ENCODE measurements at regions not wholly inside any gene's neighbourhood (a gene's known extent, or its start where the extent isn't known, plus 50 kb on each side); places are given as distances from the start of the nearest gene placed in this dataset.
"Not testable (repeated sequence)": the region's sequence is repeated elsewhere in the genome, so short reads cannot be mapped to it uniquely, and the experiment has no call there.

DNA sequence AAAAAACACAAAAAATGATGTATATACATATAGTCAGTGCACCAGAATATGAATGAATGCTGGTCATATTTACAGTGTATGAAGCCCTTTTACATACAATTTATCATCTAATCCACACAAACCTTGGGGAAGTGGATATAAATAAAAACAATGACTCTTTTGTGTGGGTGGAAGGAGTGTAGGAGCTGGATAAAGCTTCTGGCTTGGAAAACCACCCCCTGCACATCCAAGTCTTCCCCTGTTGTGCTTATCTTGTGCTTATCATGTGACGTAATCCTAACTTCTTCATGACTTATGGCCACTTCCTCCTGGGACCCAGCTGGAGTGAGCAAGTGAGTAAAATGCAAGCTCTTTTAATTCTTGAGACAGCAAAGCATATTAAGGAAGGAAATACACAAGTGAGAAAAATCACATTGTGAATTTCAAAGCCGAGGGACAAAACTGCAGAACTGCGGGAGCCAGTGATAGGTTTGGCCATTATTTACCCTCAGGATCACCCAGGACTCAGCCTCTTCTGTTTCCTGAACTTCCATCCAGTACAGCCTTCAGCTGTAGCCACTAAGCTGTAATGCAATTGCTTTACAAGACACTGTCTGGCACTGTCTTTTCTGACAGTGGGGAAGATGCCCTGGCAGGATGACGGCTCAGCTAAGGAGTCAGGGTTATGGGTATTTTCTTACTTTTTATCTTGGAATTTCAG lies 104.0 kb upstream of the PPM1J start:
- peak; percentile 30 for DNase-seq

DNA sequence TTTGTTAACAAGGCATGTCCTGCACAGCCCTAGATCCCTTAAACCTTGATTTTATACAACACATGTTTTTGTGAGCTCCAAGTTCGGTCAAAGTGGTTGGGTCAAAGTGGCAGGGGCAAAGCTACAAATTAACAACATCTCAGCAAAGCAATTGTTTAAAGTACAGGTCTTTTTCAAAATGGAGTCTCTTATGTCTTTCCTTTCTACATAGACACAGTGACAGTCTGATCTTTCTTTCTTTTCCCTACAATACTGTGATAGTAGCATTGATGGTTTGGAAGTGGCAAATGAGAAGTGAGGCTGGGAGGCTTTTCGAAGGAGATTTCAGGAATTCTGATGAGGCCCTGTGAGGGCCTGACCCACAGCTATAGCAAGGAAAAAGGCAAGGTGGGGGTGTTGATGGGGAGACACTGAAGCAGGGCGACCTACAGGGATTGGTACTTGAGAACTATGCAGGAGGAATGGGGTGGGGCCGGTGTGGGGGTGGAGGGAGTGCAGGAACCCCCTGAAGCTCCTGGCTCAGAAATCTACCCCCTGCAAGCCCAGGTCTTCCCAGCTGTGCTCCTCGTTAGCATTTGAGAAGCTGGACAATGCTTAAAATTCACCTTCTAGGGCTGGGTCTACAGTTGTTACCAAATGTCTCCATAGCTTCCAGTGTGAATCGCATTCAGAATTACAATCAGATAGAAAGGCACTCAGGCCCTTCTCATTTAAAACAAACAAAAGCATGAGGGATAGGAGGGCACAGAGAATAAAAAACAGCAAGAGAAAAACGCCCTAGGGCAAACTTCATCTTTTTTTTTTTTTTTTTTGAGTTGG lies 102.6 kb upstream of the PPM1J start:
- no peak for DNase-seq

DNA sequence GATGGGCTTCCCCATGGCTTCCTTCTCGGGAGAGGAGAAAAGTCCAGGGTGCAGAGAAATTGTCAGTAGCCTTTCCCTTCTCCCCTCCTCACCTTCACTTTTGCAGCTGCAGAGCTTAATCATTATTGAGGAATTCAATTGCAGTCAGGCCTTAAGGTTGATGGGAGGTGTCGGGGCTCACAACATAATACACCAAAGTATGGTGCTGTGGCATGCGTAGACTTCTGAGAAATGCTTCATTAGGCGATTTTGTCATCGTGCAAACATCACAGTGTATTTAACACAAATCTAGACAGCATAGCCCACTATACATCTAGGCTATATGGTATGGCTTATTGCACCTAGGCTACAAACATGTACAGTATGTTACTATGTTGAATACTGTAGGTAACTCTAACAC lies 100.2 kb upstream of the PPM1J start:
- no peak for DNase-seq

DNA sequence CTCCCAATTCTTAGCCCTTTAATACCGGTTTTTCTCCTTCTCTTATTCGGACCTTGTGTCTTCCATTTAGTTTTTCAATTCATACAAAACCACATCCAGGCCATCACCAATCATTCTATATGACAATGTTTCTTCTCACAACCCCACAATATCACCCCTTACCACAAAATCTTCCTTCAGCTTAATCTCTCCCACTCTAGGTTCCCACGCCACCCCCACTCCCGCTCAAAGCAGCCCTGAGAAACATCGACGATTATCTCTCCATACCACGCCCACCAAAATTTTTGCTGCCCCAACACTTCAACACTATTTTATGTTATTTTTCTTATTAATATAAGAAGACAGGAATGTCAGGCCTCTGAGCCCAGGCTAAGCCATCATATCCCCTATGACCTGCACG lies 99.5 kb upstream of the PPM1J start:
- DNase-seq, result not testable (repeated sequence)

DNA sequence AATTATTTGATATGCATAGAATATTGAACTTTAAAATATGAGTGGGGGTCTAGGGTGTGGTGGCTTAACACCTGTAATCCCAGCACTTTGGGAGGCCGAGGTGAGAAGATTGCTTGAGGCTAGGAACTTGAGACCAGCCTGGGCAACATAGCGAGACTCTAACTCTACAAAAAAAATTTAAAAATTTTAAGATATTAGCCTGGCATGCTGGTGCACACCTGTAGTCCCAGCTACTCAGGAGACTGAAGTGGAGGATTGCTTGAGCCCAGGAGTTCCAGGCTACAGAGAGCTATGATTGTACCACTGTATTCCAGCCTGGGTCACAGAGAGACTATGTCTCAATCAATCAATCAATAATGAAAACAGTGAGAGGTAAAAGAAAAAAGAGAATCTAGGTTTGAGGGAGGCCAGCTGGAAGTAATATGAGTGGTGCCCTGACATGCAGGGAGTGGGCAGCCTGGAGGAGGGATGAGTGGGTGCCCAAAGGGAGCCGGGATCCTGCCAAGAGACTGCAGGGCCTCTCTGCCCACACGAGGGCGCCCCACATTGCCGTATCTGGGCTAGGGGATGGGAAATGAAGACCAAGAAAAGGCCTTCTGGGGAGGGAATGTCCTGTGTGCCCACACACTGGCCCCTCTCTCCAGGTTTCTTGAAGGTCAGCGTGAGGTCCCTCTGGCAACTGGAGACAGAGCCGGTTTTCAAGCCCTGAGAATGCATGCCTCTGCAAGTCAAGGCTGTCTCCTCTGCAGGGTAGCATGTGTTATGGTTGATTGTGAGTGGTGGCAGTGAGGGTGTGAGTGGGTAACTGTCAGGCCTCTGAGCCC lies 93.9 kb upstream of the PPM1J start:
- DNase-seq, result no peak

DNA sequence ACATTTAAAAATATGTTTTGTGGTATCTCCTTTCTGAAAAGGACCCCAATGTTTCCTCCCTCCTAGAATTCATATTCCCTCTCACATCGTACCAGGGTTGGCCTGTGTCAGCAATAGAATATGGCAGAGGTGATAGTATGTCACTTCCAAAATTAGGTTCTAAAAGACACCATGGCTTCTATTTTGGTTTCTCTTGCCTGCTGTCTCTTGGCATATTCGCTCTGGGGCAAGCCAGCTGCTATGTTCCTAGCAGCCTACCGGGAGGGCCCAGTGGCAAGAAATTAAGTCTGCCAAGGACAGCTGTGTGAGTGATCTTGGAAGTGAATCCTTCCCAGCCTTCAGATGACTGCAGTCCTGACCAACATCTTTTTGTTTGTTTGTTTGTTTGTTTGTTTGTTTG lies 92.9 kb upstream of the PPM1J start:
- DNase-seq, result no peak

DNA sequence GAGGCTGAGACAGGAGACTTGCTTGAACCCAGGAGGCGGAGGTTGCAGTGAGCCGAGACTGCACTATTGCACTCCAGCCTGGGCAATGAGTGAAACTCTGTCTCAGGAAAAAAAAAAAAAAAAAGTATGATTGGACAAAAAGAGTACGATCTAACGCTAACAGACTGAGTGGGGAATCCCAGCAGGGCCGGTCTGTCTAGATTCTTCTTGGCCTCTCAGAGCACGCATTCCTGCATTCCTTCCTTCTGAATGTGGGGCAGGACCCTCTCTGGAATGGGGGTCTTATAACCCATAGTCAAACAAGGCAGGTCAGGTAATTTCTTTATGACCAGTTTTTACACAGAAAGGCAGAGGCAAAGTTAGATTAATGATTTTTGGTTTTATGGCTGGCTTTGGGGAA lies 92.0 kb upstream of the PPM1J start:
- DNase-seq, result no peak

DNA sequence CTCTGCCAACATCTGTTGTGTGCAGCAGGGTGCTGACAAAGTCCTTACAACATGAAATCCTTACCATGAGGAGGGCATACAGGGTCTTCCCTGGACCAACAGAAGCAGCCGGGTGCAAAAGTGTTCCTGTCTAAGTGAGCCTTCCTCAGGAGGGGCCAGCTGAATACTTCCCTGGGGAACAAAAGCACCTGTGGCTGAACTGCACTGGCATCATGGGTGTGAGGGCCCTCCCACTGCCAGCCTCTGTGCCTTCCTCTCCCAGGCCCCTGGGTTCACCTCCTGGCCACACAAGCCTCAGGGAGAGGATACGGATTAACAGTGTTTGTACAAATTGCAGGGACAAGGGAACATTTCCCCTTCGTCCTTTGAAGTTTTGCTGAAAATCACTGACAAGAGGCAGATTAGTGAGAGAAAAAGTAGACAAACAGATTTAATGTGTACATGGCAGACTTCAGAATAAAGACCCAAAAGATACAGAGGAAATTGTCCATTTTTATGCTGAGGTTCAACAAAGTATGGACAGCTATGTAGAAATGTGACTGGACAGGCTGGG lies 91.0 kb upstream of the PPM1J start:
- DNase-seq, result no peak

DNA sequence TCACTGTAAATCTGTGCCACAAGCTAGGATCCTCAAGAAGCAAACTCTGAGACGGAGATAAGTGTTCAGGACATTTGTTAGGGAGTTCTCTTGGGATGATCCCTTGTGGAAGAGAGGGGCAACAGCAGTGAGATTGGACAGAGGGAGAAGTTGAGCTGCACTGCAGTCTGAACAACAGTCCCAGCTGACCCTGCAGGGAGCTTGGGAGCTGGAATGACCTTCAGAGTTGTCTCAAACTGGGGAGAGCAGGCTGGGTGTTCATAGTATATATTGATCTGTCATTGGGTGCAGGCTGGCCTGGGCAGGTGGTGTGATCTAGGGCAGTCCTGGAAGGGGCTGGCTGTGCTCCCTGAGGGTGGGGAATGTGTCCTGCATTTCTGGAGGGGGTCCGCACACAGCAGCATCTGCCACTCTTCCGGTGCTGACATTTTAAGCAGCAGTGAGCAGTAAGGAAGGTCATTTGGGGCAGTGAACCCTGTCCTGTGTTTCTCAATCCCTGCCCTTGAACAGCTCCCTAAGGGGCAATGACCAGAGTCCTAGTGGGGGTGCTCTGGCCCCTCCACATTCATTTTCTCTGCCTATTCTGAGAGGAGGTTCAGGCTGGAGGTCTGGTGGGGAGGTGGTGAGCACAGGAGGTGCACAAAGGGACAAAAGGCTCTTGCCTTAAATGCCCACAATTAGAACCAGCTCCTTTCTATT lies 90.2 kb upstream of the PPM1J start:
- no peak for DNase-seq

DNA sequence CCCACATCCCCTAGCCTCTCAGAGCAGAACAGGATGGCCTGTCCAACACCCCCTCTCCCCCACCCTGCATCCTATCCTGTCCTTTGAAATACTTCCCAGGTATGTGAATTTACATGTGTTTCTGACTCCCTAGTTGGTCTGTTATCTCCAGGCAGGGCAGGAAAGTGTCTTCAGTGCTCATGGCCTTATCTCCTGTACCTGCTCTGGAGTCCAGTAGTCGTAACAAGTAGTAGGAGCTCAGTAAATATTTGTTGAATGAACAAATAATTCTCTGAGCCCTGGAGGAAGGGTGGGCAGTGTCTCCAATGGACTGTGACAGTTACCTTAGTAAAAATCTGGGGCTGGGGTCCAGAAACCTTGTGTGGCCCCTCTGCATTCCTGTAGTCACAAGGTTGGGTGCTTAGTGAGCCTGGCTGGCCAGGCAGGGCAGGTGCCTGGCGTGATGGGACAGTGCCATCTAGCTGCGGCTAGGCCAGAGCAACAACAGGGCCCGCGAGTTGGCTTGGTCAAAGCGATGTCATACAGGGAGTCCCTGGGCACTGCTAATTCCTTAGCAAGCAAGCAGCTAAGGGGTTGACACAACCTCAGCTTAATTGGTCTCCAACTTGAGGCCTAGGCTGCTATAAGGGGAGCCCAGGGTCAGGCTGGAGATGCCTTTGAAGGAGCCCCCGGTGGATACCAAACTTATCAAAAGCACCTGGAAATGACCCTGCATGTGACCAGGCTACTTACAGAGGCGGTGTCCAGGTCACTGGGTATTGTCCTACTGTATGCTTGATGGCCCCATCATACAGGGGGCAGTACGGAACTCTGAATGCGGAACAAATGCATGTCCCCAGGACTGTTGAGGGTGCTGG lies 89.0 kb upstream of the PPM1J start:
- DNase-seq, result no peak

DNA sequence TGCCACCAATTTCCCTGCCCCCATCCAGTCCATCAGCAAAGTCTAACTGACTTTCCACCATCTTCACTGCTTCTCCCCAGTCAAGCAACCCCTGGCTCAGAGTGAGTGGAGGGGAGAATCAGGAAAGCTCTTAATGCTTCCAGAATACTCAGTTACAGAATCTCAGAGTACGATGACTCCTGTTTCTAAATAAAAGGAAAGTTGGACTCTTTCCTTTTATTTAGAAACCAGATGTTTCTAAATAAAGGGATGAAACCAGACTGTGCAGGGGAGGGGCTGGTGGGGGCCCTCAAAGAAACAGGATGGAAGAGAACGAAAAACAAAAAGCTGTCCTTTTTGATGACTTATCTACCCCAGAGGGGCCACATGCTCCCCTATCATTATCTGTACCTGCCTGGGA lies 85.2 kb upstream of the PPM1J start:
- DNase-seq, result no peak

DNA sequence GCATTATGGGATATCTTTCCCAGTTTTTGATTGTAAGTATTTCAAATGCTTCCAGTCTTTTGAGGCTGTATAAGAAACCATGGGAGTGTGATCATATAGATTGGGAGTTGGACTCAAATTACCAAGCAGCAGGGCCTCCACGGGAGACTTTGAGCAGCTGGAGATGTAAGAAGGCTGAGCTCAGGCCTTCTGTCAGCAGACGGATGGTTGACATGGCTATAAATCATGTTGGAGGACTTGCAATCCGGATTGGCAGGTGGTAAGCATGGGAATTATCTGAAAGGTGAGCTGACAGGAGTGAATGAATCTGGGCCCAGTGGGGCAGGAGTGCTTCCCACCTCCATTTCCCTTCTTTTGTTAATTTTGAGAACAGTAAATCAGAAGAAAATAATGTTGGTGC lies 83.2 kb upstream of the PPM1J start:
- no peak for DNase-seq

DNA sequence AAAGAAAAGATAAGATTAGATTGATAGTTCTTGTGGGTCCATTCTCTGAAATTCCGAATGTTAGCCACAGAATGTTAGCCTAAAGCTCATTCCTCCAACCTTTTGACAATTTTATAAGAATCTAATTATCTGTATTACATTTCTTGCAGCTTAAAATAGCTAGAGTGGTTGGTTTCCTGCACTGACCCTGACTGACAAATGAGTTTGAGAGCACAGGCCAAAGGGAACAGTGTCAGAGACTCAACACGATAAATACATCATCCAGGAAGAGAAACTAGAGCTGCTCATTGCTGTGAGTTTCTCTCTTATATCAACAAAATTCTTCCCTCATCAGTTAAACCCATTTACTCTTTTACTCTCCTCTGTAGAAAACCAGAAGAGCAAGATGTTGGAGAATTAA lies 82.1 kb upstream of the PPM1J start:
- DNase-seq, result no peak

DNA sequence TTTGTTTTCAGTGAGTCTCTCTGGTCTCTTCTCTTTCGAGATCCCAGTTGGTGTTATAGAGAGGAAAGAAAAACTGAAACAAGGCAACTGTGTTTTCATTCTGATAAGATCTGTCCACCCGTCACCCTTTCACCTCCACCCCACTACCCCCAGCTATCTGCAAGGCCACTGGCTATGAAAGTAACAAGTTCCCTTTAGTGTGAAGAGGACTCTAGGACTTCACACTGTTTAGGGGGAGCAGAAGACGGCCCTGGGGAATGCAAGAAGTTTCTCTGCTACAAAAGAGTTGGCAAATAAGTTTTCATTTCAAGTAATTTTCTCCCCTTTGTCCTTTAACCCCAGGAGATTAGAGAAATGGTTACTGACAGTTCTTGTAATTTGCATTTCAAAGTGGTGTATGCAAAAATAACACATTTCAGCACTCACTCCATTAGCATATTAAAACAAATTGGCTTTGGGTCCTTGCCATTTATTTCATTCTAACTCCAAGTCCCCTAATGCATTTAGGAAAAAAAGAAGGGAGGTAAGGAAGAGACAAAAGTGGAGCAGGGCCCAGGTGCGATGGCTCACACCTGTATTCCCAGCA lies 79.6 kb upstream of the PPM1J start:
- DNase-seq, result no peak

DNA sequence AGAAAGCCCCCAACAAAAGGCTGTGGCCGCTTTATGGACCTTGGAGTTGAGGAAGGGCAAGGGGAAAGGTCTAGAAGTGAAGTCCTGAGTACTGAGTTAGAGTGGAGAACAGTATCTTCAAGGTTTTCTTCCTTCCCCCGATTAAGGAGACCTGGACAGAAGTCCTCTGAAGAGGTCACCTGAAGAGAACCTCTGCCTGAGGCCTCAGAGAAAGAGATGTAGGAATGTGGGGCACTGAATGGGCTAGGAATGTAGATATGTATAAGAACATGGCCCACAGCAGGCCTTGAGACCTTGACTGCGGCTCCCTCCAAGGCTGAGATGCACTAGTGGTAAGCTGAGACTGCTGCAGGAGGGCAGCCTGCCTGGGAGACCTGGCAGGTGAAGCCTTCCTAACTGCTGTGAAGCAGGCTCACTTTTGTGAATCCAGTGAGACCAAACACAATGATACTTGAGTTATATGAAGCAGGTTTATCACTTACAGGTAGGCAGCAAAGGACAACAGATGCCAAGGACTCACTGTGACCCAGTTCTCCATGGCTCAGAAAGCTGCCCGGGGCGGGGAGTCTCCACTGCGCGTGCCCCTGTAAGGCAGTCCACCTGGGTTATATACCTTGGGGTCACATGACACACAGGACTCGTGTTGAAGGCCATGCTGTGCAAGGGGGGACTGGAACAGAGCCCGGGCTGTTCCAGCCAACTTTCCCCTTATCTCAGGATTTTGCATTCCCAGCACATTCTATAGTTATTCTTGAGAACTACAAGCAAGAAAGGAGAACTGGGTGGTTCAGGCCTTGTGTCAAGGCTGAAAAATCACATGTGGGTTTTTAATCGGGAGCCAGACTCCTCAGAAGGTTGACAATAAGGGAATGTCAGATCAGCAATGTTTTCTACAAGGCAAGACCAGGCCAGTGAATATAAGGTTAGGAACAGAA lies 78.8 kb upstream of the PPM1J start:
- no peak for DNase-seq

DNA sequence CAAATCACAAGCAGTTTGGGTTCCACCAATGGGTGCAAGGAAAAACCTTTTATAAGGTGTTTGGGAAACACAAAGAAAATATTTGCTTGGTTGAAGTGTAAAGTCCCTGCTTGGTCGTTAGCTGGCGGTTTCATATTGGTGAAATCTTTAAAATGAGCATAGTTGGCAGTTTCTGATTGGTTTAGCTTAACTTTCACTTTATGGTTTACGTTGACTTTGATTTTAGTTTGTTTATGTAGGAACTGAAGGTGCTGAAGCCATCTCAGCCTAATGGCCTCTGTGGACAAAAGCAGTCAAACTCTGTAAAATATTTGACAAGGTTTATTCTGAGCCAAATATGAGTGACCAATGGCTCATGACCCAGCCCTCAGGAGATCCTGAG lies 76.6 kb upstream of the PPM1J start:
- no peak for DNase-seq

DNA sequence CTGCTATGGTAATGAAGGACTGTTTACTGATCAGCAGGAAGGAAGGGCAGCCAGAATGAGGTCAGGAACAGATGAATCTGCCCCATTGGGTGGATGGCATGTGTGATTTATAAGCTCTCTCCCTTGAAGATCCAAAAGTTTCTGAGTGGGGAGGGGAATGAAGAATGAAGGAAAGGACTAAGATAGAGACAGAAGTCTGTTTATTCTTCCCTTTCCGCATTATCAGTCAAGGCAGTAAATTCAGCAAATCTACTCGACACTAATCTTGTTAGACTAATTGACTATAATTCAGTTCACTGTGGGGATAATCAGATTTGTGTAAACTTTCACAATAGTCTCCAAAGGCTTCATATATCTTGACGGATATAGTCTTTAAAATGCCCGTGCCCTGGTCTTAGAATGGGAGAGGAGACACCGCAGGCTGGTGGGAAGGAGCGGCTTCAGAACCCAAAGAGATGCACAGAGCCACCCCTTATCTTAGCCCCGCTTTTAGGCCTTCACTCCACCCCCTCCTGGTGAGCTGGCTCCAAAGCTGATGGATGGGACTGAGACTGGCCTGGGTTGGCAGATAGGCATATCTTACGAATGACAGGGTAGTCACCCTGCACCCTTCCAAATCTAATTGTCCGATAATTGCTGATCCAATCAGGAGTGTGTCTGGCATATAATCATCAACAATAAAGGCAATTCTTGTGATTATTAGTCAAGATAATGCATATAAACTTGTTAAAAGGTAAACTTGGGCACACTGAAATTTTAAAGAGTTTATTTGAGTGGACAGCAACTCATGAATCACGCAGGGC lies 76.0 kb upstream of the PPM1J start:
- no peak for DNase-seq

DNA sequence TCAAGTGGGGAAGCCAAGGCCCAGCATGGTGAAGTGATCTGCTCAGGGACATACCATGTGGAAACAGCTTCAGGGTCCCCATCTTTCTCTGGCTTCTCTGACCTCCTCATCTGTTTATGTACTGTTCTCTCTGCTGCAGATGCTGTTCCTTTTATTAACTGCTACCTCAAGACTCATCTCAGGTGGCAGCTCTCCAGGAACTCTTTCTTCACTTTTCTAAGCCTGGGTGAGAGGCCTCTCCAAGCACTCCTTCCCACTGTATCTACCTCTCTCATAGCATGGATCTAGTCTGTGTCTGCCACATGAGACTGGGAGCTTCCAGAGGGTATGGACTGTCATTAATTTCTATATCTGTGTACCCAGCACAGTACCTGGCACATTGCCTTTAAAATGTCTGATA lies 73.4 kb upstream of the PPM1J start:
- no peak for DNase-seq

DNA sequence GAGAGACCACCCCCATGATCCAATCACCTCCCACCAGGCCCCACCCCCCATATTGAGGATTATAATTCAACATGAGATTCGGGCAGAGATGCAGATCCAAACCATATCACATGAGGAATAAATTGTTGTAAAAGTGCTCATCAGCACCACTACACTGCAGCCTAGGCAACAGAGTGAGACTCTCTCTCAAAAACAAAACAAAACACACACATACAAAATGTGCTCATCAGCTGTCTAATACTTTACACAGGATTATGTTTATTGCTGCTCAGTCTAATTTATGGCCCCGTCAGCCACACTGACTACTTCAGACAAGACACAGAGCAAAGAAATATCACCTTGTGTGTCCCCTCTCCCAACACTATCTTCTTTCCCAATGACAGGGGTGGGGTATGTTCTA lies 72.9 kb upstream of the PPM1J start:
- no peak for DNase-seq

Measured in skin of body (tissue), 1 donor.